Vagina (tissue), 2 donors: ENCODE measurements at regions not wholly inside any gene's neighbourhood (a gene's known extent, or its start where the extent isn't known, plus 50 kb on each side); places are given as distances from the start of the nearest gene placed in this dataset.

ENCODE experiments used
- CTCF ChIP-seq, 3 experiments: fragments of 450-650 bp in 2 of 3; fragments of 200-600 bp in 1 of 3; sonication (generic) in 1 of 3; IDR thresholded peaks; one replicate each; pipeline ENCODE4 v1.5.1; 2017 to 2019; ENCODE audit warnings: antibody characterized with exemption in 3 of 3, mild to moderate bottlenecking in 2 of 3, moderate library complexity in 2 of 3
- POLR2A ChIP-seq, 2 donors: fragments of 450-650 bp; IDR thresholded peaks; one replicate each; pipeline ENCODE4 v1.6.1; 2017; ENCODE audit warnings: antibody characterized with exemption in 2 of 2, mild to moderate bottlenecking in 2 of 2, moderate library complexity in 2 of 2
- POLR2AphosphoS5 ChIP-seq, 2 donors: sonication (generic); formaldehyde crosslinking; IDR thresholded peaks; one replicate each; pipeline ENCODE4 v1.9.0; 2017; ENCODE audit warnings: antibody characterized with exemption in 2 of 2, mild to moderate bottlenecking in 2 of 2, low read depth in 1 of 2; ENCODE audit not compliant: insufficient read depth in 1 of 2

DNA sequence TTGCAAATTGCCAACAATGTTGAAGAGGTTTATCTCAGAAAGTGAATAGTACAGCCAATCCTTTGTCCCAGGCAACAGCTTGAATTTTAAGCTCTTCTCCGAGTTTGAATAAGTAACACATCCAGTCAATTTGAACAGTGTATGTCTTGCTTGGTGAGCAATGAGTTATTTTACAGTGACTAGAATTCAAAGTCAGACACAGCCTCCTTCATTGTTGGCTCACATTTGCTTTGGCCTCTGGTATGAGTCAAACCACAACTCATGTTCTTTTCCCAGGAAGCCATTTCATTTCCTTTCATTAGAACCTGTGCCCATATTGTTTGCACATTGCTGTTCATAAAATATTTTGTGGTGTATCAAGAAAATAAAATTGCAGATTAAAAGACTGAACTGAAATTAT, 622.0 kb upstream of the DAB2 start:
- no peak for TF ChIP-seq CTCF (IDR thresholded peaks at IDR 0.05)
- no peak for TF ChIP-seq POLR2A (IDR thresholded peaks at IDR 0.05)
- no peak for TF ChIP-seq POLR2AphosphoS5 (IDR thresholded peaks at IDR 0.05; ENCODE audit: insufficient read depth in 1 of 2, low read depth in 1 of 2)
